ENCODE measurements at regions not wholly inside any gene's neighbourhood (a gene's known extent, or its start where the extent isn't known, plus 50 kb on each side); places are given as distances from the start of the nearest gene placed in this dataset.

DNA sequence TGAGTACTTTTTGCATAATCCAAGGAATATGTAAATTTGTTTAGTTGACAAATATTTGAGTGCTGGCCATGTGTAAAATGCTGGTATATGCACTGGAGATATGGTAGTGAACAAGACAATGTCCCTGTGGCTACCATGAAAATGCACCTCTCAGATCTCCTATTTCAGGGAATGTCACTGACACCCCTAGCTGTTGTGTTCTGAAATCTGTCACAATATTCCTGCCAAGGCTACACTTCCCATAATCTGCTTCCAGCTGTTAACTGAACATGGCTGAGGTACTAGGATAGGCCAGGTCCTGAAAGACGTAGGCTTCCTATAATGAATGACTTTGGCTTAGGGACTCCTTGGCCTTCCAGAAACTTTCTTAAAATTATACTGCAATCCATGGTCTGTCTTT lies 197.8 kb downstream of the ZNF648 start:
- H3K4me3 ChIP-seq (ENCODE audit: low read depth, low read length) = no peak overlapping the region
- no peak overlapping the region for H3K27ac ChIP-seq (ENCODE audit: low read depth, low read length)
- no peaks in the 10 kb centered on the region for H3K4me1 ChIP-seq (ENCODE audit: control insufficient read depth, insufficient read depth, low read length)
- no peaks in the 10 kb centered on the region for H3K9me3 ChIP-seq (ENCODE audit: control insufficient read depth, insufficient read depth, low read length)
- H3K27me3 ChIP-seq (ENCODE audit: control insufficient read depth, insufficient read depth, low read length) = no peaks in the 10 kb centered on the region
- no peaks in the 10 kb centered on the region for H3K36me3 ChIP-seq (ENCODE audit: control insufficient read depth, insufficient read depth, low read length)
- H3K9ac ChIP-seq (ENCODE audit: low read depth, low read length) = no peak overlapping the region

DNA sequence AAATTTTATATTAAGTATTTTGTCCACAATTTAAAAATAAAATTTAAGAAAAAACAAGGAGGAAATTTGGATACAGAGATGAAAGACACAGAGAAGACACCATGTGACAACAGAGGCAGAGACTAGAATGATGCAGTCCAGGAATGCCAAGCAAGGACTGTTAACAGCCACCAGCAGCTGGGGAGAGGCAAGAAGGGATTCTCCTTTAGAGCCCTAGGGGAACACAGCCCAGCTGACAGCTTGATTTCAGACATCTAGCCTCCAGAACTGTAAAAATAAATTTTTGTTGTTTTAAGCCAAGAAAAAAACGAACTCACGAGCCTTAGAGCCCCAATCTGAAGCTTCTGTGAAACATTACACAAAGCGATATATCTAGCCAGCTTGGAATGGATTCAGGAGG lies 198.5 kb downstream of the ZNF648 start:
- no peaks in the 10 kb centered on the region for H3K9me3 ChIP-seq (ENCODE audit: control insufficient read depth, insufficient read depth, low read length)
- H3K4me1 ChIP-seq (ENCODE audit: control insufficient read depth, insufficient read depth, low read length) = no peaks in the 10 kb centered on the region
- H3K9ac ChIP-seq (ENCODE audit: low read depth, low read length) = no peak overlapping the region
- no peaks in the 10 kb centered on the region for H3K36me3 ChIP-seq (ENCODE audit: control insufficient read depth, insufficient read depth, low read length)
- H3K27me3 ChIP-seq (ENCODE audit: control insufficient read depth, insufficient read depth, low read length) = no peaks in the 10 kb centered on the region
- no peak overlapping the region for H3K27ac ChIP-seq (ENCODE audit: low read depth, low read length)
- H3K4me3 ChIP-seq (ENCODE audit: low read depth, low read length) = no peak overlapping the region

DNA sequence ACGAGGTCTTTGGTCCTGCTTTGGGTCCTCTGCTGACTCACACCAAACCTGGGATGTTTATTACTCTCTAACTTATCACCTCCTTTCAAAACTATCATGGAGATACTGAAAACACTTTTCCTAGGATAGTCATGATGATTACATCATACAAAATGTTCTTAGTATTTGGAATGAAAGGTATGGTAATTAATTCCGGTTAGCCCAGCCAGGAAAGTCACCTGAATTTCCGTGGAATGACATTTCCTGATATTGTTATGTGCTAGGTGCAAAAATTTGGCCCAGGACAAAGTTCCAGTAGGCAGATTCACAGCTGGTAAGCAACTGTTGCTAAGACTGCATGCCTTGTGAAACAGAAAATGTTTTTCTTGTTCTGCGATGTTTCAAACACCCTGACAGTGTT lies 203.4 kb downstream of the ZNF648 start:
- no peaks in the 10 kb centered on the region for H3K4me1 ChIP-seq (ENCODE audit: control insufficient read depth, insufficient read depth, low read length)
- H3K27me3 ChIP-seq (ENCODE audit: control insufficient read depth, insufficient read depth, low read length) = no peaks in the 10 kb centered on the region
- H3K9me3 ChIP-seq (ENCODE audit: control insufficient read depth, insufficient read depth, low read length) = no peaks in the 10 kb centered on the region
- no peak overlapping the region for H3K4me3 ChIP-seq (ENCODE audit: low read depth, low read length)
- H3K9ac ChIP-seq (ENCODE audit: low read depth, low read length) = no peak overlapping the region
- no peaks in the 10 kb centered on the region for H3K36me3 ChIP-seq (ENCODE audit: control insufficient read depth, insufficient read depth, low read length)
- H3K27ac ChIP-seq (ENCODE audit: low read depth, low read length) = no peak overlapping the region

All from HUES48 (cell line).